ENCODE measurements at regions not wholly inside any gene's neighbourhood (a gene's known extent, or its start where the extent isn't known, plus 50 kb on each side); places are given as distances from the start of the nearest gene placed in this dataset.

GRCh38 chr4:119722670-119723069, 94.1 kb upstream of the PDE5A start:
- ATAC-seq (peak; percentile 22), DNase-seq (ENCODE audit: low spot score) (no peak)

DNA sequence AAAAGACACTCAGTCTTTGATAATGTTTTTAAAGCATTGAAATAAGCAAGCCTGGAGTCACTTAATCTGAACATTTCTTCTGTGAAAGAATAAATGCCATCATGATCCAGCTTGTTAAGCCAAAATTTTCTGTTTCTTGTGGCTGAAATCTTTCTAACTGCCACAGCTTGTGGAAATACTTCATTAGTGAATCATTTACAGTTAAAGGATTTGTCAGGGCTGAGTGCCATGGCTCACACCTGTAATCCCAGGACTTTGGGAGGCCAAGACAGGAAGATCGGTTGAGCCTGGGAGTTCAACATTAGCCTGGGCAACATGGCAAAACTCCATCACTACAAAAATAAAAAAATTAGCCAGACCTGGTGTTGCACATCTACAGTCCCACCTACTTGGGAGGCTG, 93.3 kb upstream of the PDE5A start:
- DNase-seq (ENCODE audit: low spot score) (no peak), ATAC-seq (peak; percentile 77)

DNA sequence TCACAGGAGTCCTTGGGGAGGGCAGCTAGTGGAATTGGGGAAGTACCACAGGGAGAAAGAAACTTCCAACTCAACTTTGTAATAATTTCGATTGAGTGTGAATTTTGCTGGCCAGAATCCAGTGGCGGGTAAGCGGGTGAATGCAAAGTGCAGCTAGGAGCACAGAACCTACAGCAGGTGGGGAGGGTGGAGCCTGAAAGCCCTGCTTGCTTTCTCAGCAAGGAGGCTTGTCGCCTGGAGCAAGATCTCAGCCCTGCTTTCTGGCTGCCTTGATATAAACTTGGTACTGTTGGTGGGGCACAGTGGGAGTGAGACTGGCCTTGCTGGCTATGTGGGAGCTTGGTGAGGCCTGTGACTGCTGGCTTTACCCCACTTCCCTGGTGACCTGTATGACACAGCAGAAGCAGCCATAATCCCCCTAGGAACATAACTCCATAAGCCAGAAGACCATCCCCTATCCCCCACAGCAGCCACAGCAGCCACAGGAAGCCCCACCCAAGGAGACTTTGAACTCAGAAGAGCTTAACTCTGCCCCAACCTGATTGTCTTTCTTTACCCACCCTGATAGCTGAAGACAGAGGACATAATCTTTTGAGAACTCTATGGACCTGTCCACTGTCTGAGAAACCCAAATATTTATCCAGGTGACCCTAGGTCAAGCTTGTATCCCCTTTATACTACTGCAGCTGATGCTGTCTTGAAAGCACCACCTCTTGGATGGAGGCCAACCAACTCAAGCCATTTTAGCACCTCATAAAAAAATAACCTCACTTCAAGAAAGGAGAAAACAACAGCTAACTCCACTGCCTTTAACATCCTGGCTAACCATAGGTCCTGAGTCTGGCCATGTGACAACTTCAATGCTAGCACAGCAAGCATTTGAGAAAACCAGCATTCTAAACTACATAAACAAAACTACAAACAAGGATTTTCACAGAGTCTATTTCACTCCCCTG, 87.2 kb upstream of the PDE5A start:
- no peak for ATAC-seq
- no peak for DNase-seq (ENCODE audit: low spot score)

DNA sequence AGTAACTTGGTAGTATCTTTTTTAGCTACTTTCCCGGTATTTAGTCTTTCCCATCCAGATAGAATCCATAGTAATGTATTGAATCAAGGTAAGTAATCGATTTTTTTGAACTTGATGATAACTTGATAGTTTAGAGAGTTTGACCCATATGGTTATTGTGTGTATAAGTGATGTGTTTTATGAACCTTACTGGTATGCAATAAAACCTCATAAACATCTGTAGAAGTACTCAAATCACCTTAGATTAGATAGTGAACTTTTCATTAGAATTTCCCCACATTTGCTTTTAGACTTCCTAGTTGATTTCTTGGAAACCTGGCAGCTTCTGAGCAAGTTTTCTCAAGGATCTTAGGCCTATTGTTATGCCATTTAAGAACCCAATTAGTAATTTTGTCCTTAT, 80.8 kb upstream of the PDE5A start:
- ATAC-seq, result no peak
- no peak for DNase-seq (ENCODE audit: low spot score)

GRCh38 chr4:119707336-119707735, 78.7 kb upstream of the PDE5A start:
- DNase-seq (ENCODE audit: low spot score) (peak; percentile 42), ATAC-seq (peak; percentile 98)

DNA sequence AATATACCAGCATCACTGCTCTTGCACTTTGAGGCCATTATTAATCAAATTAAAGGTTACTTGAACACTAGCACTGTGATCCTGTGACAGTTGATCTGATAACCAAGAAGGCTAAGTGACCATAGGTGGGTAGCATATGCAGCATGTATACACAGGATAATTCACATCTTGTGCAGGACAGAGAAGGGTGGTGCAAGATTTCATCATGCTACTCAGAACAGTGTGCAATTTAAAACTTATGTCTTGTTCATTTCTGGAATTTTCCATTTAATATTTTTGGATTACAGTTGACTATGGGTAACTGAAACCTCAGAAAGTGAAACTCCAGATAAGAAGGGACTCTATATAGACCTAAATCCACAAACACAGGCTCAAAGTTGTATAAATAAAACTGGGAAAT, 78.2 kb upstream of the PDE5A start:
- ATAC-seq, result peak; percentile 36

GRCh38 chr4:119697887-119698393, 69.3 kb upstream of the PDE5A start:
- DNase-seq (ENCODE audit: low spot score) (no peak), ATAC-seq (no peak)

More for the DNA sequence above, 78.2 kb upstream of the PDE5A start:
- DNase-seq (ENCODE audit: low spot score), result no peak

DNA sequence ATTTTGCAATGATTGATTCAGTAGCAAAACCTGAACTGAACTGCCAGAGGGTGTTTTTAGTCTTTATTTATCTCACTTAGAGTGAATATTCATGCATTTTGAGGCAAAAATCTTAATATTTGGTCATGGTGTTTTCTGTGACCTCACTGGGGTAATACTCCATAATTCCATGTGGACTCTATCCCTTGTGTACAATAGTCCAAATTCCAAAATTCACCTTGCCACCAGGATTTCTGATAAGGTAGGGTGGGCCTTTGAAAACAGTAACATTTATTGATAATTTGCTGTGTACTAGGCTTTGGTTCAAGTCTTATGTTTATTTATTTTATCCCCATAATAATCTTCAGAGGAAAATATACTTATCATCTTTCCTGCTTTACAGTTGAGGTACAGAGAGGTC, 68.4 kb upstream of the PDE5A start:
- DNase-seq (ENCODE audit: low spot score), result no peak
- ATAC-seq, result no peak

DNA sequence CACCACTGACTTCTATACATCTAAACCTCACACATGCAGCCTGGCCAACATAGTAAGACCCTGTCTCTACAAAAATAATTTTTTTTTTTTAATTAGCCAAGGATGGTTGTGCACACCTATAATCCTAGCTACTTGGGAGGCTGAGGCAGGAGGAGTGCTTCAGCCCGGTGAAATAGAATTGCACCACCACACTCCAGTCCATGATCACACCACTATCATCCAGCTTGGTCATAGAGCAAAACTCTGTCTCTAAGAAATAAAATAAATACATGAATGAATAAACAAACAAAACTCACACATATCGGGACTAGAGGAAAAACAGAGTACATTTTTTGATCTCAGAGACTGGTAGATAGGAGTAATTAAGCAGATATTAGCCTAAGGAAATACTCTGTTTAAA, 66.6 kb upstream of the PDE5A start:
- ATAC-seq (no peak), DNase-seq (ENCODE audit: low spot score) (no peak)

GRCh38 chr4:119693126-119693525, 64.5 kb upstream of the PDE5A start:
- ATAC-seq (no peak), DNase-seq (ENCODE audit: low spot score) (no peak)

DNA sequence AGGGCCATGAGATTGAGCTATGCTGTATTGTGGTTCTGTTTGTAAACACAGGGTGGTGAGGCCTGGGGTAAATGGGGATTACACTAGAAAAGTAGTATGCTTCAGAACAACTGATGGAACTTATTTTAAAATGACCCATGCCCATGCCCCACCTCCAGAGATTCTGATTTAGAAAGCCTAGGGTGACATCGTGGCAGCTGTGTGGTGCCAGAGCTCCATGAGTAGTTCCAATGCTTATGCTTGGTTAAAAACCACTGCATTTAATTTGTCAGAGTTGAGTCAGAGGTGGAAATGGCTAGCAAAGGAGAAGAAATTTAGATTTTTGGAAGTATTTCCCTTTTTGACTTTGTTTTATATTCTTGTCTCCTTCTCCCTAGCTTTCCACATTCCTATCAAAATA, 63.4 kb upstream of the PDE5A start:
- no peak for ATAC-seq
- no peak for DNase-seq (ENCODE audit: low spot score)

GRCh38 chr4:119690871-119691270, 62.3 kb upstream of the PDE5A start:
- DNase-seq (ENCODE audit: low spot score), result no peak
- no peak for ATAC-seq

- no peak for DNase-seq (ENCODE audit: low spot score)
- peak; percentile 29 for ATAC-seq
These were observed 59.8 kb upstream of the PDE5A start for GRCh38 chr4:119688446-119688845.

DNA sequence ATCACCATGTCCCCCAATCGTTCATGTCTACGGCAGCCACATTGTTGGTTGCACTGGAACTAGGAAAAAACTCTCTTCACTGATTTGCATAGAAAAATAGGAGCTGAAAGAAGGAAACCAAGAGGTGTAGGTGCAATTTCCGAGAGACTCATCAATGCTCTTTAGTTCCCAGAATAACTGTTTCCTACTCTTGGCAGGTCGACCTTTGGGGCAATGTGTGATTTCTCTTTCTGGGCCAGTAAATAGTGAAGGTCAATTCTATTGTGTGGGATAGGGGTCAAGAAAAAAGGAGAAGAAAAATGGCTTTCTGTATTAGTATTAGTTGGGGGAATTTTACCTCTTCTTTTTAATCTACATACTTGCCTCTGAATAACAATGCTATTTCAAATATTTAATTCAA, 55.9 kb upstream of the PDE5A start:
- no peak for DNase-seq (ENCODE audit: low spot score)
- ATAC-seq, result peak; percentile 56

DNA sequence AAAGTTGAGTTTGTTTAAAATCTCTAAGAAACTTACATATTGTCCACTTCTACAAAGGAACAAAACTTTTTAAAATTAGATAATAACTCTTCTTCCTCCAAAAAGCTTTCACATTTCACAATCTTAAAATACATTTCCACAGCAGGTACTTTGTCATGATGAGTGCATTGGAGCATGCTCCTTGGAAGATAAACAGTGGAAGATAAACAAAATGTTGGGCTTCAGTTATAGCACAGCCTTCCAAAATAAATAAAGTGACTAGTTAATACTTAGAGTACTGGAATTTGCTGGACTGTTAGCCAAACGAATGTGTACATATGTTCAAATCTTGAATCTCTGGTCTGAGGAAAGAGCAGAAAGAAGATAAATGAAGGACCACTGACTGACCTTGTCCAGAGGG, 54.9 kb upstream of the PDE5A start:
- peak; percentile 96 for ATAC-seq

DNA sequence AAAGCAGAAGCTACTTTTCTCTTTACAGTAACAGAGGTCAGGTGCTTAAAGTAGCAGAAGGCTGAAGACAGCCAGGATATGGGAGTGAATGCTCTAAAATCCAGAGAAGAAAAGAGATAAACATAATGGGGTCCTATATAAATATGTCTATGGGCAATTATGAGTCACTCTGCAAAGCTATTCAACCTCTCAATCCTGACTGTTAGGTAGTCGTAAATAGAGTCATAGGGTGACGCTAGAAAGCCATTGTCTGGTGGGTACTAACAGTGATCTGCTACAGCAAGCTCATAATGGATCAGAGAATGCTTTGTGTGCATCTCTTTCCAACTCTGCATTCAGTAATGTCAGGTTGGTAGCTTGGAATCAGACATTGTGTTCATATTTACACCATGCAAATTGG, 53.5 kb upstream of the PDE5A start:
- no peak for ATAC-seq
- DNase-seq (ENCODE audit: low spot score), result no peak

More for the DNA sequence above, 54.9 kb upstream of the PDE5A start:
- no peak for DNase-seq (ENCODE audit: low spot score)

- ATAC-seq, result no peak
- no peak for DNase-seq (ENCODE audit: low spot score)
These were observed 50.6 kb upstream of the PDE5A start for GRCh38 chr4:119679251-119679650.

- ATAC-seq (no peak), DNase-seq (ENCODE audit: low spot score) (no peak)
These were observed 50.2 kb upstream of the PDE5A start for GRCh38 chr4:119678761-119679160.
